Sigmoid colon (tissue), 4 donors: ENCODE measurements at regions not wholly inside any gene's neighbourhood (a gene's known extent, or its start where the extent isn't known, plus 50 kb on each side); places are given as distances from the start of the nearest gene placed in this dataset.

Experiments used
- CTCF ChIP-seq, 4 experiments: fragments of 450-650 bp in 3 of 4; fragments of 200-600 bp in 1 of 4; IDR thresholded peaks; one replicate each; pipeline ENCODE4 v1.5.1; 2016 to 2019; ENCODE audit warnings: antibody characterized with exemption in 4 of 4, mild to moderate bottlenecking in 3 of 4, moderate library complexity in 2 of 4
- POLR2AphosphoS5 ChIP-seq, 4 donors: sonication (generic); formaldehyde crosslinking; IDR thresholded peaks; one replicate each; pipeline ENCODE4 v1.6.1; 2017; ENCODE audit warnings: antibody characterized with exemption in 4 of 4

- TF ChIP-seq CTCF (IDR thresholded peaks at IDR 0.05), result no peak
- TF ChIP-seq POLR2AphosphoS5 (IDR thresholded peaks at IDR 0.05), result no peak
Measured at GRCh38 chr9:23447166-23447565, 378.9 kb downstream of the ELAVL2 start.
